ENCODE measurements at regions not wholly inside any gene's neighbourhood (a gene's known extent, or its start where the extent isn't known, plus 50 kb on each side); places are given as distances from the start of the nearest gene placed in this dataset.

- no peak for TF ChIP-seq CTCF (IDR thresholded peaks at IDR 0.05; ENCODE audit: low read depth, low read length, missing control alignments)
- H3K4me3 ChIP-seq (ENCODE audit: low read depth, low read length), result no peak overlapping the region
- DNase-seq (ENCODE audit: low read depth), result no peak
- in situ Hi-C loops (cut with HindIII; ENCODE audit: low sequenced_read_pairs), result no loop called here
These were observed 81.6 kb downstream of the UNCX start for GRCh38 chr7:1314021-1314907.

- DNase-seq (ENCODE audit: low read depth), result no peak
- in situ Hi-C loops (cut with HindIII; ENCODE audit: low sequenced_read_pairs), result no loop called here
- TF ChIP-seq CTCF (IDR thresholded peaks at IDR 0.05; ENCODE audit: low read depth, low read length, missing control alignments), result no peak
- H3K4me3 ChIP-seq (ENCODE audit: low read depth, low read length), result no peak overlapping the region
These were observed 82.3 kb downstream of the UNCX start for GRCh38 chr7:1314908-1315450.

GRCh38 chr7:1316086-1316485, 83.4 kb downstream of the UNCX start:
- TF ChIP-seq CTCF (IDR thresholded peaks at IDR 0.05; ENCODE audit: low read depth, low read length, missing control alignments), result no peak
- in situ Hi-C loops (cut with HindIII; ENCODE audit: low sequenced_read_pairs), result no loop called here
- DNase-seq (ENCODE audit: low read depth), result no peak
- no peak overlapping the region for H3K4me3 ChIP-seq (ENCODE audit: low read depth, low read length)

- H3K4me3 ChIP-seq (ENCODE audit: low read depth, low read length), result no peak overlapping the region
- in situ Hi-C loops (cut with HindIII; ENCODE audit: low sequenced_read_pairs), result no loop called here
- TF ChIP-seq CTCF (IDR thresholded peaks at IDR 0.05; ENCODE audit: low read depth, low read length, missing control alignments), result no peak
- no peak for DNase-seq (ENCODE audit: low read depth)
These were observed 85.0 kb downstream of the UNCX start for GRCh38 chr7:1317646-1318045.

DNA sequence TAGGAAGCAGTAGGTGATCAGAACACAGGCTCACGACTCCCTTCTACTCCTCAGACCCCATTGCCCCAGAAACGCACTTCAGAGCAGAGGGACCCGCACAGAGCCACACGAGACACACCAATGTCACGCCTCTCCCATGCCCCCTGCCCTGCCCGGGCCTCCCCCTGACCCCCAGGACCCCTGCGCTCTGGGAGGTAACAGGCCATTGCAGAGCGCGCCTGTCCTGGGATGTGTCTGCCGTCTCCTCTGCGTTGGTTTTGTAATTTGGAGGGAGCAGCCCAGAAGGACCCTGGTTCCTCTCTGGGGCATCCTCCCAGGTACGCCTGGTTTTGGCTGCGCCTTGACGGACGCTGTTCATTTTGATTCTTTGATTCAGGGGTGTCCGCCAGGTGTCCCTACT, 85.4 kb downstream of the UNCX start:
- H3K4me3 ChIP-seq (ENCODE audit: low read depth, low read length), result no peak overlapping the region
- DNase-seq (ENCODE audit: low read depth), result no peak
- no peak for TF ChIP-seq CTCF (IDR thresholded peaks at IDR 0.05; ENCODE audit: low read depth, low read length, missing control alignments)
- in situ Hi-C loops (cut with HindIII; ENCODE audit: low sequenced_read_pairs), result no loop called here

DNA sequence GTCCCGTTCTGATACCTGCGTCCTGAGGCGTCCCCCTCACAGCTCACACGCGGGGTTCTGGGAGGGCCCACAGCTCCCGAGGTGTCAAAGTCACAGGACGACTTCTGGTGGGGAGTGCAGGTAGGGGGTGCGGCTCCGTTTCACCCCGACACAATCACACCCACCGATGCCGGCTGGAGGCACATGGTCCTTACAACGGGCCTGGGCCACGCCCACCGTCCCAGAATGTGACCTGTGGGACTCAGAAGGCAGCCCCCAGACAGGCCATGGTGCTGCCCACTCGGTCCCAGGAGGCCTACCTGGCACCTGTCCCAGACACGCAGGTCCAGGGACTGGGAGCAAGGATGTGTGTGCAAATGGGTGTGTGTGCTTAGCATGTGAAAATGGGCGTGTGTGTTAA, 86.0 kb downstream of the UNCX start:
- no peak overlapping the region for H3K4me3 ChIP-seq (ENCODE audit: low read depth, low read length)
- in situ Hi-C loops (cut with HindIII; ENCODE audit: low sequenced_read_pairs), result no loop called here
- no peak for DNase-seq (ENCODE audit: low read depth)
- no peak for TF ChIP-seq CTCF (IDR thresholded peaks at IDR 0.05; ENCODE audit: low read depth, low read length, missing control alignments)
